NB4 (cell line): ENCODE measurements at regions not wholly inside any gene's neighbourhood (a gene's known extent, or its start where the extent isn't known, plus 50 kb on each side); places are given as distances from the start of the nearest gene placed in this dataset.

ENCODE experiments used
- TF ChIP-seq, protein P1 (sequence below): IDR thresholded peaks from one replicate; pipeline ENCODE4 v1.5.1; 2012; ENCODE audit warnings: low read depth, low read length
- TF ChIP-seq, protein P2 (sequence below): IDR thresholded peaks from 2 replicates; pipeline ENCODE4 v1.6.1; 2011; ENCODE audit warnings: low read depth, low read length

DNA sequence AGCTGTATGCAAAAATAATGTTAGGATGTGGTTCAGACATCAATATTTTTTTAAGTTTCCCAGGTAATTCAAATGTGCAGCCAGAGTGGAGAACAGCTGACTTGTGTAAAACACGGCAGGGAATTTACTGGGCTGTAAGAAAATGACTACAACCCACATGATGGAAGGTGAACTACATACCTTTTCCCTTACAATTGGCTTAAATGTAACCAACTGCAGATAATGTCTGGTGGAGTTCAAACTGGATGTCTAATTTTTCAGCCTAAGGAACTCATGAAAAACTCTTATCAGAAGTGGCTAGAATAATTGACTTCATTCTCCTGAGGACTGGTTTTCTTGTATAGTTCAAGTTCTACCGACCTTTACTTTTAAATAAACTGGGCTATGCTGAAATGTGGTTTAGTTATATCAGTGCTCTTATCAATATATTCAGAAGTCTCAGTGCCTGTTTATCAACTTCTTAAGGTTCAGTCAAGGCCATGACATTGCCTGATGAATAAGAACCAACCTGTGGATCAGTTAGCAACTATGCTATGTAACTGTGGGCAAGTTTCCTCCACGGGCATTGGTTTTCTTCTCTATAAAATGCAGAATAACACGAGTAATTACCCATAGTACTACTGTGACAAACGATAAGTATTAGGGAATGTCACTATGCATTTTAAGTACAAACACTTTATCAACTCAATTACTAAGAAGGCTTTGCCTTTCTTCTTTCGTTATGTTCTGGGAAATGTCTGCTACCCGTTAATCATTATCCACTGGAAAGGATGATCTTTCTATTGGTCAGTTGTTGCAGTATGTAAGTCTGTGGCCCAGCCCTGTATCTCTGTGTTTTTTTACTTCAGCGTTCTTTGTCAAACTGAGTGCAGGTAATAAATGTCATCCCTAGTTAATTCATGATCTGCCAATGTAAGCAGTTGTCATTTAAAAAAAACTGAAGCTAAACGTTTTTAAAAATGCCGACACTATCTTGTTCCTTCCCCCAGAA is 181.6 kb downstream of the PCDH7 start:
- TF ChIP-seq, protein P1, sequence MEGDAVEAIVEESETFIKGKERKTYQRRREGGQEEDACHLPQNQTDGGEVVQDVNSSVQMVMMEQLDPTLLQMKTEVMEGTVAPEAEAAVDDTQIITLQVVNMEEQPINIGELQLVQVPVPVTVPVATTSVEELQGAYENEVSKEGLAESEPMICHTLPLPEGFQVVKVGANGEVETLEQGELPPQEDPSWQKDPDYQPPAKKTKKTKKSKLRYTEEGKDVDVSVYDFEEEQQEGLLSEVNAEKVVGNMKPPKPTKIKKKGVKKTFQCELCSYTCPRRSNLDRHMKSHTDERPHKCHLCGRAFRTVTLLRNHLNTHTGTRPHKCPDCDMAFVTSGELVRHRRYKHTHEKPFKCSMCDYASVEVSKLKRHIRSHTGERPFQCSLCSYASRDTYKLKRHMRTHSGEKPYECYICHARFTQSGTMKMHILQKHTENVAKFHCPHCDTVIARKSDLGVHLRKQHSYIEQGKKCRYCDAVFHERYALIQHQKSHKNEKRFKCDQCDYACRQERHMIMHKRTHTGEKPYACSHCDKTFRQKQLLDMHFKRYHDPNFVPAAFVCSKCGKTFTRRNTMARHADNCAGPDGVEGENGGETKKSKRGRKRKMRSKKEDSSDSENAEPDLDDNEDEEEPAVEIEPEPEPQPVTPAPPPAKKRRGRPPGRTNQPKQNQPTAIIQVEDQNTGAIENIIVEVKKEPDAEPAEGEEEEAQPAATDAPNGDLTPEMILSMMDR: no peak
- TF ChIP-seq, protein P2, sequence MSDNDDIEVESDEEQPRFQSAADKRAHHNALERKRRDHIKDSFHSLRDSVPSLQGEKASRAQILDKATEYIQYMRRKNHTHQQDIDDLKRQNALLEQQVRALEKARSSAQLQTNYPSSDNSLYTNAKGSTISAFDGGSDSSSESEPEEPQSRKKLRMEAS: no peak
